HL-60 (cell line): ENCODE measurements at regions not wholly inside any gene's neighbourhood (a gene's known extent, or its start where the extent isn't known, plus 50 kb on each side); places are given as distances from the start of the nearest gene placed in this dataset.
"Not testable (repeated sequence)": the region's sequence is repeated elsewhere in the genome, so short reads cannot be mapped to it uniquely, and the experiment has no call there.

ENCODE experiments used
- DNase-seq, 2 experiments: peaks; one replicate each; pipeline ENCODE4 v3.0.0-alpha.2; 2010 to 2020; ENCODE audit warnings: low read depth in 1 of 2, low spot score in 1 of 2
- H3K27ac ChIP-seq: fragments of 250-450 bp; sonication (Bioruptor Pico); replicated peaks from 2 replicates; pipeline ENCODE4 v1.5.1; 2020; ENCODE audit warnings: mild to moderate bottlenecking, moderate library complexity
- H3K27me3 ChIP-seq: fragments of 250-450 bp; sonication (Bioruptor Pico); 2 replicates; pipeline ENCODE4 v1.5.1; 2021; ENCODE audit warnings: mild to moderate bottlenecking, moderate library complexity; ENCODE audit not compliant: insufficient read depth, poor library complexity, severe bottlenecking
- H3K4me3 ChIP-seq: replicated peaks from 2 replicates; pipeline ENCODE4 v1.5.1; 2011; ENCODE audit warnings: mild to moderate bottlenecking, control low read depth, low read length; ENCODE audit not compliant: insufficient read depth
- CTCF ChIP-seq: IDR thresholded peaks from one replicate; pipeline ENCODE4 v1.5.1; 2011; ENCODE audit warnings: low read length, control low read depth, inconsistent platforms; ENCODE audit not compliant: insufficient read depth
- POLR2AphosphoS5 ChIP-seq: IDR thresholded peaks from 2 replicates; pipeline ENCODE4 v1.6.1; 2012; ENCODE audit warnings: low read depth
- REST ChIP-seq: IDR thresholded peaks from 2 replicates; pipeline ENCODE4 v1.6.1; 2012; ENCODE audit warnings: low read depth; ENCODE audit not compliant: insufficient replicate concordance
- SPI1 ChIP-seq: IDR thresholded peaks from 2 replicates; pipeline ENCODE4 v1.6.1; 2012; ENCODE audit warnings: low read depth, mild to moderate bottlenecking, borderline replicate concordance

DNA sequence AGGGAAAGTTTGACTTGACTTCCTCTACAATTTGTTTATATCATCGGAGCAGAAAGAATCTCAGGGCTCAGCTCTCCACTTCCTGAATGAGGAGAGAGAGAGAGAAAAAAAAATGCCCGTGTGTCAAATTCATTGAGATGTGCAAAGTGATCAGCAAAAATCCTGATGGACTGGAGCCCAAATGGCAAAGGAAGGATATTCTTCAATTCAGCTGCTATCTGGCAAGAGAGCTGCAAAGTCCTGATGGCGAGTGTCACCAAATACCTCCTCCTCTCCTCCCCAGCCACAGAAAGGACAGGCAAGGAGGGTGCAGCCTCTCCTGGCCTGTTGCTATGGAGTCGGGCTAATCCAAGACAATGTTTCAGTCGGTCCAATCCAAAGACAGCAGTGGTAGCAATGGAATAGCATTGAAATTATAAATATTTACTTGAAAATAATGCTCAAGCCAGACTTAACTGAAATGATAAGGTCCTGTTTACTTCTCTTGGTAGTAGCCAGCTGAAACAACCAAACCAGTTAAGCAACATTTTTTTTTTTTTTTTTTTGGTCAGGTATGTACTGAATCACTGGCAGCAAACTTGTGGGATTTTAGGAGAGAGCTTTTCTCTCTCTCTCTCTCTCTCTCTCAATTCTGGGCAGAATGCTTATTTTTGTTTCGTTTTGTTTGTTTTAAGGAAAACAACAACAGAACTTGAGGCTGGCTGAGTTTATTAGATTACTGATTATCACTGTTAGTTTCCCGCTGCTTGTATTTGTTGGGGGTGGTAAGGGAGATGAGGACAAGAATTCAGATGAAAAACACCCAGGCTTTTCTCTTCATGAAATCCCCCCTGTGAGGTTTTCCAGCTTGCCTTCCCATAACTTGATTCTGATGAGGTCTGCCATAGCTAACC lies 204.2 kb downstream of the BCAS1 start:
- H3K27me3 ChIP-seq: no peaks in the 10 kb centered on the region
- no peak for TF ChIP-seq CTCF
- peak; percentile 35; the same call in 1 of the 2 replicates for TF ChIP-seq SPI1
- no peak for TF ChIP-seq POLR2AphosphoS5
- no peak for TF ChIP-seq REST
- DNase-seq: no peak
- H3K4me3 ChIP-seq: no peak overlapping the region
- peak overlapping the region; percentile 51 for H3K27ac ChIP-seq

- H3K4me3 ChIP-seq, H3K27me3 ChIP-seq, DNase-seq: not testable (repeated sequence)
- peak overlapping the region; percentile 51 for H3K27ac ChIP-seq
Measured at GRCh38 chr20:53864765-53865683, 205.4 kb downstream of the BCAS1 start.

DNA sequence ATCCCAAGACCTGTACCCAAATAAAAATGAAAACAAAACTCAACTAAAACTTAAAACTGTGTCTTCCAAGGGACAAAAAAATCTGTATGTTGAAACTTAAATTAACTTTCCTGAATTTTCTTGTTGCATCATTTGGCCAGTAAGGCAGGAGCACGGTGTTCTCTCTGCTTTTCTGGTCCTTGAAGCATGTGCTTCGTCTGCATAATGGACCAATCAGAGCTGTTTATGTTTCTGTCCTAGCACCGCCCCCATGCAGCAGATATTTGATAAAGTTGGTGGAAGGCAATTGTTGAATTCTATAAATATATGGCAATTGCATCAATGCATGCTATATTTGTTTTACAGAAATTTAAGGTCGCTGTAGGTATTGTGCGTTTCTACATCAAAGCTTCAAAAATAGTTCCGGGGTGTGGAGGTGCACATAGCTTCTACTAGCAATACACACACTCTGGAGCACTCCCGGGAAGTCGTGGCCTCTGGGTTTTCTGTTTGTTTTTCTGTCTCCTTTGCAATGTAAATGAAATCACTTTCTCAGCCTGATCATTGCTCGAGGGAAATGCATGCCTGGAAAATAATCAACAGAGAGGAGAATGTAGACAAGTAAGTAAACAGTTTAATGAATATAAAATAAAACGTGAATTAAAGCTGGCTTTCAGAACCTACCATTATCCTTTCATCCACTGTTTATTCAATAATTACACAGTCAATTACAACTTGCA lies 206.3 kb downstream of the BCAS1 start:
- not testable (repeated sequence) for H3K27me3 ChIP-seq, H3K4me3 ChIP-seq, H3K27ac ChIP-seq, DNase-seq

GRCh38 chr20:53863535-53863922 lies 206.9 kb downstream of the BCAS1 start:
- not testable (repeated sequence) for H3K4me3 ChIP-seq, DNase-seq, H3K27me3 ChIP-seq, H3K27ac ChIP-seq

GRCh38 chr20:53863039-53863438 lies 207.4 kb downstream of the BCAS1 start:
- not testable (repeated sequence) for DNase-seq, H3K4me3 ChIP-seq, H3K27ac ChIP-seq, H3K27me3 ChIP-seq

GRCh38 chr20:53862490-53862889 lies 207.9 kb downstream of the BCAS1 start:
- not testable (repeated sequence) for H3K27ac ChIP-seq, DNase-seq, H3K4me3 ChIP-seq, H3K27me3 ChIP-seq

DNA sequence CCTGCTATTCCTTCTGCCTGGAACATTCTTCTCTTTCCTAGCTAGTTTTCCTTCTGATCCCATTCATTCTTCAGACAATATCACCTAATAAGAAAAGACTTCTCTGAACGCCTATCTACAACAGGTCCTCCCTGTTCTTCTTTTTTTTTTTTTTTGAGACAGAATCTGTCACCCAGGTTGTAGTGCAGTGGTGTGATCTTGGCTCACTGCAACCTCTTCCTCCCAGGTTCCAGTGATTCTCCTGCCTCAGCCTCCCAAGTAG lies 208.3 kb downstream of the BCAS1 start:
- H3K27ac ChIP-seq, H3K4me3 ChIP-seq, DNase-seq, H3K27me3 ChIP-seq: not testable (repeated sequence)
